Iris pigment epithelial cell (primary cell): ENCODE measurements at regions not wholly inside any gene's neighbourhood (a gene's known extent, or its start where the extent isn't known, plus 50 kb on each side); places are given as distances from the start of the nearest gene placed in this dataset.

ENCODE experiments used
- DNase-seq: peaks from one replicate; pipeline ENCODE4 v3.0.0-alpha.2; 2011; ENCODE audit warnings: low read depth

- DNase-seq = no peak
Measured at GRCh38 chr22:48346911-48347310, 1480.8 kb downstream of the BRD1 start.

GRCh38 chr22:48346311-48346710 lies 1481.4 kb downstream of the BRD1 start:
- no peak for DNase-seq

- DNase-seq = no peak
Measured at GRCh38 chr22:48345631-48346030, 1482.0 kb downstream of the BRD1 start.

GRCh38 chr22:48343461-48343860 lies 1484.2 kb downstream of the BRD1 start:
- no peak for DNase-seq

- no peak for DNase-seq
Measured at GRCh38 chr22:48342732-48343131, 1484.9 kb downstream of the BRD1 start.

GRCh38 chr22:48342016-48342415 lies 1485.7 kb downstream of the BRD1 start:
- DNase-seq = no peak

- DNase-seq = no peak
Measured at GRCh38 chr22:48340727-48341709, 1486.7 kb downstream of the BRD1 start.

GRCh38 chr22:48340191-48340590 lies 1487.5 kb downstream of the BRD1 start:
- DNase-seq = no peak

GRCh38 chr22:48338793-48339705 lies 1488.6 kb downstream of the BRD1 start:
- no peak for DNase-seq

- no peak for DNase-seq
Measured at GRCh38 chr22:48337957-48338792, 1489.5 kb downstream of the BRD1 start.

- no peak for DNase-seq
Measured at GRCh38 chr22:48336339-48337060, 1491.2 kb downstream of the BRD1 start.

- DNase-seq = no peak
Measured at GRCh38 chr22:48335442-48336139, 1492.1 kb downstream of the BRD1 start.

- DNase-seq = no peak
Measured at GRCh38 chr22:48334971-48335370, 1492.7 kb downstream of the BRD1 start.

- no peak for DNase-seq
Measured at GRCh38 chr22:48333816-48334735, 1493.6 kb downstream of the BRD1 start.

GRCh38 chr22:48333323-48333763 lies 1494.3 kb downstream of the BRD1 start:
- no peak for DNase-seq

- no peak for DNase-seq
Measured at GRCh38 chr22:48332438-48333322, 1495.0 kb downstream of the BRD1 start.

- DNase-seq = no peak
Measured at GRCh38 chr22:48331691-48332220, 1495.9 kb downstream of the BRD1 start.

- DNase-seq = no peak
Measured at GRCh38 chr22:48331266-48331665, 1496.4 kb downstream of the BRD1 start.
